GM19328 (cell line): ENCODE measurements at regions not wholly inside any gene's neighbourhood (a gene's known extent, or its start where the extent isn't known, plus 50 kb on each side); places are given as distances from the start of the nearest gene placed in this dataset.

Experiments used
- ATAC-seq: cut with Tn5 transposase; IDR thresholded peaks from one replicate; pipeline ENCODE4 v1.9.1; 2021; ENCODE audit warnings: mild to moderate bottlenecking, moderate library complexity; ENCODE audit not compliant: unreplicated experiment

DNA sequence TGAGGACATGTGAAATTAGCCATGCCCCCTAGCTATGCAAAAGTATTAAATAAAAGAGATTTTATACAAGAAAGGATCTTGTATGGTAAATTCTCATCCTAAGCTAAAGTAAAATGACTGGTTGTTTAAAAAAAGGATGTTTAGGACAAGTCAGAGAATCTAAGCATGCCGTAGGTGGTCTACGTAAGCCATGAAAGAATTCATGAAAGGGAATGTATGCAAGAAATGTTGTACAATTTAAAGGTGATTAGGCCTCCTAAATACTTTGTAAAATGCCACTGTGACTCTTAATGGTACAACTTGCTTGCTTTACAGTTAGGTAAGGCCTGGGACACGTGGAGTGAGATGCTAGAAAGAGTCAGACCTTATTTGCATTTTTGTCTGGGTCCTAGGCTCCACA, 209.0 kb downstream of the EFHB start:
- no peak for ATAC-seq

- ATAC-seq: no peak
Measured at GRCh38 chr3:19717736-19718135, 216.3 kb downstream of the EFHB start.

- ATAC-seq: no peak
Measured at GRCh38 chr3:19711160-19711782, 222.7 kb downstream of the EFHB start.

GRCh38 chr3:19702416-19703078, 231.5 kb downstream of the EFHB start:
- no peak for ATAC-seq

DNA sequence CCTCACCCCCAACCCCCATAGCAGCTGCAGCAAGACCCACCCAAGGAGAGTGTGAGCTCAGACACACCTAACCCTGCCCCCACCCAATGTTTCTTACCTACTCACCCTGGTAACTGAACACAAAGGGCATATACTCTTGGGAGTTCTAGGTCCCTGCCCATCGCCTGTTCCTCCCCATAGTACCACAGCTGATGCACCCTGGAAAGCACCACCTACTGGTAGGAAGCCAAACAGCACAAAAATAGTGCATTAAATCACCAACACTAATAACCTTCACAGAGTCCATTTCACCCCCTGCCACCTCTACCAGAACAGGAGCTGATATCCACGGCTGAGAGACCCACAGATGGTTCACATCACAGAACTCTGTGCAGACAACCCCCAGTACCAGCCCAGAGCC, 245.2 kb downstream of the EFHB start:
- ATAC-seq: no peak

GRCh38 chr3:19668163-19668562, 265.9 kb downstream of the EFHB start:
- ATAC-seq: no peak

DNA sequence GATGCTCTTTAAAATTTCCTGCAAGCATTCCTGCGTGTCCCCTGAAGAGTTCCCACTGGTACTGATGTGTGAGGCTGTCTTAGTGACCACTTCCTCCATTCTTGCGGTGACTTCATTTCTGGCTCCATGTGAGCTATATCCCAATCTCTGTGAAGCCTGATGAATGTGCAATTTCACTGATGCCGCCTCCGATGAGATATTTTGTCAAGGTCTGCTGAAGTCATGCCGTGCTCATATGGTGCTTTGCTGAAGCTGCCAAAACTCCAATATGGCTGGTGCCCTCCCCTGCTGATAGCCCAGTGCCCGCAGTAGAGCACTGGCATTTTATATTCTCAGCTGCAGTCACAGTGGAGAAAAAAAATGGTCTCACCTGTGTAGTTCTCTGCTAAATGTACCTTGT, 271.5 kb downstream of the EFHB start:
- ATAC-seq: no peak

- no peak for ATAC-seq
Measured at GRCh38 chr3:19652336-19652735, 281.7 kb downstream of the EFHB start.

GRCh38 chr3:19645093-19645492, 288.9 kb downstream of the EFHB start:
- ATAC-seq: peak; percentile 53

- ATAC-seq: no peak
Measured at GRCh38 chr3:19644405-19644804, 289.6 kb downstream of the EFHB start.

DNA sequence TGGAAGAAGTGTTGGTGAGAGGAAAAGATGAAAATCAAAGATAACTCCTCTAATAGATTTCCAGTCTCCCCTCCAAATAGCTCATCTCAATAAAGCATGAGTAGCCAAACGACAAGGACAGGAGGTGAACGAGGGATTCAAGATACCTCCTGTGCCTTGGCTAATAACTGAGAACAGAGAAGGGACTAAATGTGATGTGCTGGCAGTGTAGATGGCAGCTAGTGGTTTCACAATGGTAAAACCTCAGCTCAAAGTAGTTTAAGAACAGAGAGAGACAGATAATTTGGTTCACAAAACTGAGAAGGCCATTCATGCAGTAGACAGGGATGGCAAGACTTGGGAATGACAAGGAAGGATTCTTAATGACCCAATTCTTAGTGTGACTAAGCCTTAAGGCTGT, 292.6 kb downstream of the EFHB start:
- ATAC-seq: no peak

- ATAC-seq: no peak
Measured at GRCh38 chr3:19632099-19633074, 301.6 kb downstream of the EFHB start.

DNA sequence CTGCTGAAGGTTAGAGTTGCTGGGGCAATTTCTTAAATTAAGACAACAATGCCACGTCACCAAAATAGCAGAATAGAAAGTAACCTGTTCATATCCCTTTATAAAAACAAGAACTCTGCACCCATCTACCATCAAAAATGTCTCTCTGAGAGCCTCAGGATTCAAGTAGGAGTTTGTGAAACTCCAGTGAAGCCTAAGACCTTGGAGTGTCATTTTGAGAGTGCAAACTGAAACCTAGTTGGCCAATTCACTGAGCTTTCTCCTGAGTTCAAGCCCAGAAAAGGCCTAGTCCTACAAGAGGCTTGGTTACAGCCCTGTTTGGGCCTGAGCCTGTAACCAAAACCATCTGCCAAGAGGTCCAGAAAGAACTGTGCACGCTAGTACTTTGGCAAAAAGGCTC, 335.1 kb downstream of the EFHB start:
- ATAC-seq: peak; percentile 57

DNA sequence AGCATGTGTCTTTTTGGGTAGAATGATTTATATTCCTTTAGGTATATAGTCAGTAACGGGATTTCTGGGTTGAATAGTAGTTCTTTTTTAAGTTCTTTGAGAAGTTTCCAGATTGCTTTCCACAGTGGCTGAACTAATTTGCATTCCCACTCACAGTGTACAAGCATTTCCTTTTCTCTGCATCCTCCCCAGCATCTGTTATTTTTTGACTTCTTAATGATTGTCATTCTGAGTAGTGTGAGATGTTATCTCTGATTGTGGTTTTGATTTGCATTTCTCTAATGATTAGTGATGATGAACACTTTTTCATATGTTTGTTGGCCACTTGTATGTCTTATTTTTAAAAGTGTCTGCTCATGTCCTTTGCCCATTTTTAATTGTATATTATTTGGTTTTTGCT, 337.6 kb downstream of the EFHB start:
- ATAC-seq: peak; percentile 70

- no peak for ATAC-seq
Measured at GRCh38 chr3:19595884-19596283, 338.1 kb downstream of the EFHB start.
